GM12878 (cell line): ENCODE measurements at regions not wholly inside any gene's neighbourhood (a gene's known extent, or its start where the extent isn't known, plus 50 kb on each side); places are given as distances from the start of the nearest gene placed in this dataset.

ENCODE experiments used
- ATAC-seq: fragments of 200-7000 bp; cut with Tn5 transposase; 3 replicates; pipeline ENCODE4 v1.9.1; 2020; ENCODE audit warnings: mild to moderate bottlenecking, moderate library complexity
- BruUV-seq: library from RNA; stranded (reverse); fragments of 400-500 nt; replicated peaks from 2 replicates; lab custom pipeline; 2021; lab: Mats Ljungman, UMichigan
- CTCF ChIA-PET: fragments of 300-600 bp; sonication (Branson Sonifier 250); formaldehyde crosslinking; extraction: SDS; loops from one replicate; lab custom pipeline; 2021; ENCODE audit warnings: inconsistent platforms; lab: Yijun Ruan, JAX
- POLR2A ChIA-PET: fragments of 350-600 bp; formaldehyde crosslinking; extraction: SDS; loops from one replicate; lab custom pipeline; 2021; ENCODE audit warnings: inconsistent platforms; lab: Charles Lee
- RAD21 ChIA-PET: fragments of 300-600 bp; sonication (Branson Sonifier 250); formaldehyde crosslinking; loops from one replicate; lab custom pipeline; 2023; ENCODE audit warnings: antibody characterized with exemption; ENCODE audit not compliant: unreplicated experiment; lab: Charles Lee
- SMC1A ChIA-PET: fragments of 300-600 bp; sonication (Branson Sonifier 250); formaldehyde crosslinking; loops from one replicate; lab custom pipeline; 2023; ENCODE audit not compliant: unreplicated experiment, uncharacterized antibody; lab: Charles Lee
- DNase-seq: peaks from one replicate; pipeline ENCODE4 v3.0.0-alpha.2; 2011; ENCODE audit warnings: low read depth, low spot score
- FAIRE-seq: peaks from 3 replicates; lab custom pipeline; 2011; peaks lifted over from hg19 to GRCh38; lab: Jason Lieb, UNC
- H2AFZ ChIP-seq: 2 replicates; pipeline ENCODE4 v1.6.0; 2011; ENCODE audit warnings: low read depth, low read length, control low read depth; ENCODE audit not compliant: control insufficient read depth
- H3K27ac ChIP-seq: 2 replicates; pipeline ENCODE4 v1.5.1; 2011; ENCODE audit warnings: control low read depth; ENCODE audit not compliant: control insufficient read depth, insufficient read depth
- H3K27me3 ChIP-seq, 2 experiments: replicated peaks in 1 of 2; 2 replicates each; pipeline versions ENCODE4 v1.6.0 to v1.6.1; 2011; ENCODE audit warnings: low read length in 1 of 2; ENCODE audit not compliant: control insufficient read depth in 2 of 2, insufficient read depth in 2 of 2
- H3K36me3 ChIP-seq, 2 experiments: 2 replicates each; pipeline ENCODE4 v1.5.1; 2011; ENCODE audit warnings: low read length in 1 of 2; ENCODE audit not compliant: control insufficient read depth in 2 of 2, insufficient read depth in 2 of 2
- H3K4me1 ChIP-seq: 2 replicates; pipeline ENCODE4 v1.6.1; 2011; ENCODE audit warnings: mild to moderate bottlenecking, low read length, moderate library complexity, mixed read lengths; ENCODE audit not compliant: control insufficient read depth, insufficient read depth
- H3K4me2 ChIP-seq: 2 replicates; pipeline ENCODE4 v1.6.0; 2011; ENCODE audit warnings: control low read depth; ENCODE audit not compliant: control insufficient read depth, insufficient read depth
- H3K4me3 ChIP-seq: fragments of 200-600 bp; sonication (generic); 2 replicates; pipeline ENCODE4 v1.5.1; 2016
- H3K79me2 ChIP-seq: 2 replicates; pipeline ENCODE4 v1.6.0; 2011; ENCODE audit warnings: low read length; ENCODE audit not compliant: control insufficient read depth, insufficient read depth
- H3K9ac ChIP-seq: 2 replicates; pipeline ENCODE4 v1.8.0; 2011; ENCODE audit warnings: low read length, control low read depth, mixed read lengths; ENCODE audit not compliant: control insufficient read depth, insufficient read depth
- H3K9me3 ChIP-seq: replicated peaks from 3 replicates; pipeline ENCODE4 v1.5.1; 2011; ENCODE audit warnings: mild to moderate bottlenecking, low read length; ENCODE audit not compliant: control insufficient read depth, insufficient read depth
- H4K20me1 ChIP-seq: 2 replicates; pipeline ENCODE4 v1.6.0; 2011; ENCODE audit not compliant: control insufficient read depth, insufficient read depth
- BACH1 ChIP-seq: fragments of 450-650 bp; IDR thresholded peaks from 2 replicates; pipeline ENCODE4 v1.6.1; 2017; ENCODE audit warnings: mild to moderate bottlenecking, borderline replicate concordance
- CEBPB ChIP-seq, 2 experiments: fragments of 150-350 bp in 1 of 2; IDR thresholded peaks; 2 replicates each; pipeline ENCODE4 v1.6.1; 2012 to 2014; ENCODE audit warnings: low read depth in 2 of 2, low read length in 2 of 2, borderline replicate concordance in 1 of 2, inconsistent platforms in 1 of 2
- DPF2 ChIP-seq: fragments of 450-650 bp; IDR thresholded peaks from 2 replicates; pipeline ENCODE4 v1.6.1; 2017; ENCODE audit warnings: mild to moderate bottlenecking
- EED ChIP-seq: sonication (generic); IDR thresholded peaks from 2 replicates; pipeline ENCODE4 v1.6.1; 2016; ENCODE audit warnings: antibody characterized with exemption, low read depth
- MEF2B ChIP-seq: fragments of 450-650 bp; IDR thresholded peaks from 2 replicates; pipeline ENCODE4 v1.6.1; 2018; ENCODE audit warnings: mild to moderate bottlenecking, moderate library complexity; ENCODE audit not compliant: partially characterized antibody, poor library complexity, severe bottlenecking
- MXI1 ChIP-seq: fragments of 150-350 bp; IDR thresholded peaks from 2 replicates; pipeline ENCODE4 v1.6.1; 2011; ENCODE audit warnings: low read depth, mild to moderate bottlenecking, inconsistent platforms, low read length, improper control_type of control experiment
- MYC ChIP-seq: IDR thresholded peaks from 2 replicates; pipeline ENCODE4 v1.6.1; 2011; ENCODE audit warnings: mild to moderate bottlenecking, low read length, moderate library complexity, inconsistent platforms; ENCODE audit not compliant: insufficient read depth, insufficient replicate concordance, insufficient read length, severe bottlenecking
- NR2F1 ChIP-seq: fragments of 450-650 bp; conservative IDR thresholded peaks from 2 replicates; pipeline ENCODE4 v1.6.1; 2017; ENCODE audit warnings: mild to moderate bottlenecking
- PML ChIP-seq: IDR thresholded peaks from 2 replicates; pipeline ENCODE4 v1.6.1; 2012; ENCODE audit warnings: low read length, inconsistent platforms
- SMARCA5 ChIP-seq: fragments of 450-650 bp; IDR thresholded peaks from 2 replicates; pipeline ENCODE4 v1.6.1; 2017; ENCODE audit warnings: mild to moderate bottlenecking
- STAT1 ChIP-seq: fragments of 450-650 bp; conservative IDR thresholded peaks from 2 replicates; pipeline ENCODE4 v1.6.1; 2014; ENCODE audit warnings: antibody characterized with exemption, mild to moderate bottlenecking
- ZNF274 ChIP-seq: IDR thresholded peaks from one replicate; pipeline ENCODE4 v1.8.0; 2011; ENCODE audit not compliant: insufficient read length, insufficient read depth
- WGBS: methylation state at CpG from one replicate; pipeline ENCODE4 v1.1.6; 2016; ENCODE audit warnings: low lambda C conversion rate; ENCODE audit not compliant: insufficient replicate concordance, insufficient coverage; ENCODE audit errors: missing lambda C conversion rate; 5-methylcytosine and 5-hydroxymethylcytosine counted together
- in situ Hi-C: fragments of 300-500 bp; cut with MboI; formaldehyde crosslinking; loops from 9 replicates; pipeline ENCODE4 v1.14.3; 2018; ENCODE audit warnings: mixed read lengths
- intact Hi-C: fragments of 100-400 bp; cut with micrococcal nuclease; formaldehyde crosslinking; loops from one replicate; pipeline ENCODE4 v1.14.2; 2022; ENCODE audit not compliant: unreplicated experiment
- TF ChIP-seq, protein P1 (sequence below): fragments of 450-650 bp; IDR thresholded peaks from 2 replicates; pipeline ENCODE4 v1.6.1; 2014; ENCODE audit warnings: mild to moderate bottlenecking
- TF ChIP-seq, protein P2 (sequence below): fragments of 150-350 bp; IDR thresholded peaks from 2 replicates; pipeline ENCODE4 v1.6.1; 2014; ENCODE audit warnings: mild to moderate bottlenecking, low read depth, low read length

DNA sequence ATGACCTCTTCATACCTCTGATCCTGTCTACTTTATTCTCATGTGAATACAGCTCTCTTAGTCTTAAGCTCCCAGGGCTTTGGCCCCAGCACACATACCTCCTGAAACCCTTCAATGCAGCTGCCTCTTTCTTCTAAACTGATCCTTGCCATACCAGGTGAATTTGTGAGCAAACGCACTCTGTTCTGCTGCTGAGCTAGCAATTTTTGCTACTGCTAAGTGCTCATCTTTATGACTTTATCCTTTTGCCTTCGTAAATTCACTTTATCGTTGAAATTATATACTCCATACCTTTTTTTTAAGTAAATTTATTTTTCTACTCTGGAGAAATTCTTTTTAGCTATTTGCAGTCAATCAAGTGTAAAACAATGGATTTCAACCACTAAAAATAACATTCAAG is 287.7 kb downstream of the CMPK2 start:
- CTCF ChIA-PET: no interaction called here
- in situ Hi-C loops (no loop called here), intact Hi-C loops (no loop called here)
- Histone ChIP-seq H3K27me3 (no peaks in the 10 kb centered on the region), H3K4me2 (no peak overlapping the region), H2AFZ (no peak overlapping the region), H3K4me1 (no peaks in the 10 kb centered on the region), H3K27ac (no peak overlapping the region), H4K20me1 (no peaks in the 10 kb centered on the region), H3K9ac (no peak overlapping the region), H3K79me2 (no peaks in the 10 kb centered on the region), H3K9me3 (no peaks in the 10 kb centered on the region), H3K36me3 (no peaks in the 10 kb centered on the region), H3K4me3 (no peak overlapping the region)
- DNase-seq (no peak), ATAC-seq (no peak), FAIRE-seq (no peak)
- WGBS: 52% methylated on average over 3 of the region's 3 CpGs
- BruUV-seq: no TSS peak
- RAD21 ChIA-PET: no interaction called here
- SMC1A ChIA-PET: interaction anchor here (0.9 kb wide), 1 partner anchor 20 kb away, joined by 3 read pairs; no protein-coding TSS in a partner anchor
- TF ChIP-seq MYC: no peak
- TF ChIP-seq, all 136 proteins: peak for 0
- POLR2A ChIA-PET: no interaction called here

DNA sequence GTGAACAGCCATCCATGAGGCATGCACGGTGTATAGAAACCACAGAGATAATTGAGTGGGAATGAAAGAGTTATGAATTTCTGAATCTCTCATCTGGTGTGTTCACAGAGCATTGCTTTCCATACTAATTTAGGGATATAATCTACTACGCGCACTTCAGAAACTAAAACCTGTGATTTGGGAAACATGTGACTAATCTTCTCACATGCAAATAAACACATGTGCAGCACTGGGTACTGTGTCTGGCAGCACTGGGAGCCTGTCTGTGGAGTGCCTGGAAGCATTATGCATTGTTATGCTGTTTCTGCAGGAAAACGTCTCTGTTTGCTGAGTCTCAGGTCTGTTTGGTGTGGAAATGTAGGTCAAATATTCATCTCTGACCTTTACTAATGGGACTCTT is 287.3 kb downstream of the CMPK2 start:
- Histone ChIP-seq H3K36me3 (no peaks in the 10 kb centered on the region), H3K9ac (no peak overlapping the region), H3K4me1 (no peaks in the 10 kb centered on the region), H3K27me3 (no peaks in the 10 kb centered on the region), H3K4me3 (no peak overlapping the region), H3K27ac (no peak overlapping the region), H4K20me1 (no peaks in the 10 kb centered on the region), H3K79me2 (no peaks in the 10 kb centered on the region), H2AFZ (no peak overlapping the region), H3K9me3 (no peaks in the 10 kb centered on the region), H3K4me2 (no peak overlapping the region)
- ChIA-PET POLR2A (no interaction called here), SMC1A (interaction anchor here (0.9 kb wide), 1 partner anchor 20 kb away, joined by 3 read pairs; no protein-coding TSS in a partner anchor), RAD21 (no interaction called here), CTCF (no interaction called here)
- BruUV-seq: no TSS peak
- no peak for ATAC-seq
- in situ Hi-C loops (no loop called here), intact Hi-C loops (no loop called here)
- no peak for DNase-seq
- no peak for FAIRE-seq
- WGBS: 47% methylated on average over 4 of the region's 4 CpGs
- TF ChIP-seq NR2F1 (no peak), MYC (no peak), BACH1 (no peak), DPF2 (no peak), MXI1 (no peak), PML (no peak), EED (no peak), ZNF274 (no peak), STAT1 (no peak), SMARCA5 (no peak), MEF2B (no peak), CEBPB (IDR thresholded peaks at IDR 0.05; ENCODE audit: borderline replicate concordance in 1 of 2, low read depth in 2 of 2, low read length in 2 of 2) (no peak)
- TF ChIP-seq, protein P1, sequence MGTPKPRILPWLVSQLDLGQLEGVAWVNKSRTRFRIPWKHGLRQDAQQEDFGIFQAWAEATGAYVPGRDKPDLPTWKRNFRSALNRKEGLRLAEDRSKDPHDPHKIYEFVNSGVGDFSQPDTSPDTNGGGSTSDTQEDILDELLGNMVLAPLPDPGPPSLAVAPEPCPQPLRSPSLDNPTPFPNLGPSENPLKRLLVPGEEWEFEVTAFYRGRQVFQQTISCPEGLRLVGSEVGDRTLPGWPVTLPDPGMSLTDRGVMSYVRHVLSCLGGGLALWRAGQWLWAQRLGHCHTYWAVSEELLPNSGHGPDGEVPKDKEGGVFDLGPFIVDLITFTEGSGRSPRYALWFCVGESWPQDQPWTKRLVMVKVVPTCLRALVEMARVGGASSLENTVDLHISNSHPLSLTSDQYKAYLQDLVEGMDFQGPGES: no peak
- TF ChIP-seq, protein P2, sequence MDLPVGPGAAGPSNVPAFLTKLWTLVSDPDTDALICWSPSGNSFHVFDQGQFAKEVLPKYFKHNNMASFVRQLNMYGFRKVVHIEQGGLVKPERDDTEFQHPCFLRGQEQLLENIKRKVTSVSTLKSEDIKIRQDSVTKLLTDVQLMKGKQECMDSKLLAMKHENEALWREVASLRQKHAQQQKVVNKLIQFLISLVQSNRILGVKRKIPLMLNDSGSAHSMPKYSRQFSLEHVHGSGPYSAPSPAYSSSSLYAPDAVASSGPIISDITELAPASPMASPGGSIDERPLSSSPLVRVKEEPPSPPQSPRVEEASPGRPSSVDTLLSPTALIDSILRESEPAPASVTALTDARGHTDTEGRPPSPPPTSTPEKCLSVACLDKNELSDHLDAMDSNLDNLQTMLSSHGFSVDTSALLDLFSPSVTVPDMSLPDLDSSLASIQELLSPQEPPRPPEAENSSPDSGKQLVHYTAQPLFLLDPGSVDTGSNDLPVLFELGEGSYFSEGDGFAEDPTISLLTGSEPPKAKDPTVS: no peak
